DND-41 (cell line): ENCODE measurements at regions not wholly inside any gene's neighbourhood (a gene's known extent, or its start where the extent isn't known, plus 50 kb on each side); places are given as distances from the start of the nearest gene placed in this dataset.

ENCODE experiments used
- EZH2 ChIP-seq: IDR thresholded peaks from 3 replicates; pipeline ENCODE4 v1.6.1; 2012; ENCODE audit warnings: borderline replicate concordance, low read depth, mild to moderate bottlenecking, moderate library complexity, low read length, inconsistent platforms; ENCODE audit not compliant: severe bottlenecking
- TF ChIP-seq, protein P1 (sequence below): IDR thresholded peaks from 2 replicates; pipeline ENCODE4 v1.5.1; 2012; ENCODE audit warnings: borderline replicate concordance, low read length, moderate library complexity, mild to moderate bottlenecking; ENCODE audit not compliant: poor library complexity, severe bottlenecking; ENCODE audit errors: extremely low read depth

DNA sequence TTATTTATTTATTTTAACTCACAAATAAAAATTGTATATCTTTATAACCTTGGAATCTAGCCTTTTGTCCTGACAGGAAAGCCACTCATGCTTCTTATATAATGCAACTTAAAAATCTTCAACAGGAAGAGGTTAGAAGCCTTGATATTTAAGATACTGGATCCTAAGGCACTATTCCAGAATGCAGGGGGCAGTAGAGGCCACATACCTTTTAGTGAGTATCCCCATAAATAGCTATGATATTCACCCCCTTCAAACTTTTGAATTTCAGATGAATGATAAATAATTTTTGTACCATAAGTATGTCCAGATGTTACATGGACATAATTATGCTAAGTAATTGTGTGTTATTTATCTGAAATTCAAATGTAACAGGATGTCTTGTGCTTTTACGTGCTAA lies 592.7 kb upstream of the VRK2 start:
- TF ChIP-seq, protein P1, sequence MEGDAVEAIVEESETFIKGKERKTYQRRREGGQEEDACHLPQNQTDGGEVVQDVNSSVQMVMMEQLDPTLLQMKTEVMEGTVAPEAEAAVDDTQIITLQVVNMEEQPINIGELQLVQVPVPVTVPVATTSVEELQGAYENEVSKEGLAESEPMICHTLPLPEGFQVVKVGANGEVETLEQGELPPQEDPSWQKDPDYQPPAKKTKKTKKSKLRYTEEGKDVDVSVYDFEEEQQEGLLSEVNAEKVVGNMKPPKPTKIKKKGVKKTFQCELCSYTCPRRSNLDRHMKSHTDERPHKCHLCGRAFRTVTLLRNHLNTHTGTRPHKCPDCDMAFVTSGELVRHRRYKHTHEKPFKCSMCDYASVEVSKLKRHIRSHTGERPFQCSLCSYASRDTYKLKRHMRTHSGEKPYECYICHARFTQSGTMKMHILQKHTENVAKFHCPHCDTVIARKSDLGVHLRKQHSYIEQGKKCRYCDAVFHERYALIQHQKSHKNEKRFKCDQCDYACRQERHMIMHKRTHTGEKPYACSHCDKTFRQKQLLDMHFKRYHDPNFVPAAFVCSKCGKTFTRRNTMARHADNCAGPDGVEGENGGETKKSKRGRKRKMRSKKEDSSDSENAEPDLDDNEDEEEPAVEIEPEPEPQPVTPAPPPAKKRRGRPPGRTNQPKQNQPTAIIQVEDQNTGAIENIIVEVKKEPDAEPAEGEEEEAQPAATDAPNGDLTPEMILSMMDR = no peak
- no peak for TF ChIP-seq EZH2
